A549 (cell line): ENCODE measurements at regions not wholly inside any gene's neighbourhood (a gene's known extent, or its start where the extent isn't known, plus 50 kb on each side); places are given as distances from the start of the nearest gene placed in this dataset.

Experiments
- BCL3 ChIP-seq: fragments of >200 bp; sonication (Bioruptor Twin); formaldehyde crosslinking; IDR thresholded peaks from 3 replicates; pipeline ENCODE4 v1.6.1; 2016
- CTCF ChIP-seq: fragments of >200 bp; sonication (Bioruptor Twin); formaldehyde crosslinking; IDR thresholded peaks from 3 replicates; pipeline ENCODE4 v1.5.1; 2016
- FOSB ChIP-seq: fragments of 250-450 bp; sonication (Bioruptor Pico); IDR thresholded peaks from 2 replicates; pipeline ENCODE4 v1.5.0; 2020; ENCODE audit warnings: mild to moderate bottlenecking, moderate library complexity
- GATA3 ChIP-seq: IDR thresholded peaks from 2 replicates; pipeline ENCODE4 v1.6.1; 2012; ENCODE audit warnings: borderline replicate concordance
- HDAC2 ChIP-seq: fragments of 200-600 bp; sonication (generic); IDR thresholded peaks from 2 replicates; pipeline ENCODE4 v1.6.1; 2016
- POLR2A ChIP-seq: IDR thresholded peaks from 2 replicates; pipeline ENCODE4 v1.6.1; 2012; ENCODE audit warnings: mild to moderate bottlenecking, low read length
- RAD21 ChIP-seq, 2 experiments: fragments of >200 bp in 1 of 2; sonication (Bioruptor Twin) in 1 of 2; formaldehyde crosslinking in 1 of 2; IDR thresholded peaks in 1 of 2; conservative IDR thresholded peaks in 1 of 2; 2 replicates in 1 of 2; 3 replicates in 1 of 2; pipeline ENCODE4 v1.6.1; 2012 to 2018; ENCODE audit warnings: inconsistent platforms in 1 of 2
- SMC3 ChIP-seq: fragments of >200 bp; sonication (Bioruptor Twin); formaldehyde crosslinking; IDR thresholded peaks from 3 replicates; pipeline ENCODE4 v1.6.1; 2018; ENCODE audit warnings: inconsistent platforms
- USF2 ChIP-seq: fragments of 450-650 bp; IDR thresholded peaks from 2 replicates; pipeline ENCODE4 v1.6.1; 2014; ENCODE audit warnings: antibody characterized with exemption

- TF ChIP-seq USF2 (no peak), RAD21 (conservative IDR thresholded peaks at IDR 0.05 in 1 of 2, IDR thresholded peaks at IDR 0.05 in 1 of 2) (no peak), FOSB (CRISPR knock-in tag) (no peak), HDAC2 (no peak), CTCF (no peak), BCL3 (no peak), GATA3 (no peak), SMC3 (no peak), POLR2A (no peak)
Measured at GRCh38 chrX:20402956-20403355, 136.2 kb upstream of the RPS6KA3 start.
